Mesothelial cell of epicardium (in vitro differentiated cells): ENCODE measurements at regions not wholly inside any gene's neighbourhood (a gene's known extent, or its start where the extent isn't known, plus 50 kb on each side); places are given as distances from the start of the nearest gene placed in this dataset.

Experiments used
- DNase-seq, 2 experiments: peaks; one replicate each; pipeline ENCODE4 v3.0.0; 2021; ENCODE audit warnings: low spot score in 2 of 2; ENCODE audit not compliant: unreplicated experiment in 2 of 2
- H3K27ac Mint-ChIP-seq: 2 replicates; pipeline ENCODE4 v1.8.0; 2021; ENCODE audit warnings: mixed read lengths
- H3K27me3 Mint-ChIP-seq: 2 replicates; pipeline ENCODE4 v1.8.0; 2021; ENCODE audit warnings: low read depth, mixed read lengths
- H3K36me3 Mint-ChIP-seq: 2 replicates; pipeline ENCODE4 v1.8.0; 2021; ENCODE audit warnings: mixed read lengths
- H3K4me1 Mint-ChIP-seq: 2 replicates; pipeline ENCODE4 v1.8.0; 2021; ENCODE audit warnings: mixed read lengths
- H3K4me3 Mint-ChIP-seq: 2 replicates; pipeline ENCODE4 v1.8.0; 2021; ENCODE audit warnings: mild to moderate bottlenecking, moderate library complexity, mixed read lengths
- H3K9me3 Mint-ChIP-seq: 2 replicates; pipeline ENCODE4 v1.8.0; 2021; ENCODE audit warnings: mixed read lengths
- TF ChIP-seq, protein P1 (sequence below): fragments of 200-600 bp; sonication (generic); IDR thresholded peaks from one replicate; pipeline ENCODE4 v1.5.0; 2021; ENCODE audit warnings: antibody characterized with exemption; ENCODE audit not compliant: unreplicated experiment

DNA sequence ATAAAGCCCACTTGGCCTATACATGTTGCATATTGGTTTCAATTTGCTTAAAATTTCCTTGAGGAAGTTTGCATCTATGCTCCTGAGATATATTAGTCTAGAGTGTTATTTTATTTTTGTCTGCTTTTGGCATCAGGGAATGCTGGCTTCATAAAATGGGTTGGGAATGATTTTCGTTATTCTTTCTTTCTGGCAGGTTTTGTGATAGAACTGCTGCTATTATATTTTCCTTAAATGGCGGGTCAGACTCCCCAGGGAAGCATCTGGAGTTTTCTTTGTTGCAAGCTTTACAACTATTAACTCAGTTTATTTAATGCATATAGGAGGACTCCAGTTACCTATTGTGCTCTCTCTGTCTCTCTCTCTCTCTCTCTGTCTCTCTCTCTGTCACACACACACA lies 82.0 kb upstream of the WDR17 start:
- no peak for DNase-seq
- Mint-ChIP-seq H3K36me3 (no peaks in the 10 kb centered on the region), H3K27me3 (no peaks in the 10 kb centered on the region), H3K4me1 (no peaks in the 10 kb centered on the region), H3K27ac (no peak overlapping the region), H3K9me3 (peaks cover 8% of the 10 kb centered on the region), H3K4me3 (no peak overlapping the region)
- TF ChIP-seq, protein P1, sequence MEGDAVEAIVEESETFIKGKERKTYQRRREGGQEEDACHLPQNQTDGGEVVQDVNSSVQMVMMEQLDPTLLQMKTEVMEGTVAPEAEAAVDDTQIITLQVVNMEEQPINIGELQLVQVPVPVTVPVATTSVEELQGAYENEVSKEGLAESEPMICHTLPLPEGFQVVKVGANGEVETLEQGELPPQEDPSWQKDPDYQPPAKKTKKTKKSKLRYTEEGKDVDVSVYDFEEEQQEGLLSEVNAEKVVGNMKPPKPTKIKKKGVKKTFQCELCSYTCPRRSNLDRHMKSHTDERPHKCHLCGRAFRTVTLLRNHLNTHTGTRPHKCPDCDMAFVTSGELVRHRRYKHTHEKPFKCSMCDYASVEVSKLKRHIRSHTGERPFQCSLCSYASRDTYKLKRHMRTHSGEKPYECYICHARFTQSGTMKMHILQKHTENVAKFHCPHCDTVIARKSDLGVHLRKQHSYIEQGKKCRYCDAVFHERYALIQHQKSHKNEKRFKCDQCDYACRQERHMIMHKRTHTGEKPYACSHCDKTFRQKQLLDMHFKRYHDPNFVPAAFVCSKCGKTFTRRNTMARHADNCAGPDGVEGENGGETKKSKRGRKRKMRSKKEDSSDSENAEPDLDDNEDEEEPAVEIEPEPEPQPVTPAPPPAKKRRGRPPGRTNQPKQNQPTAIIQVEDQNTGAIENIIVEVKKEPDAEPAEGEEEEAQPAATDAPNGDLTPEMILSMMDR, result no peak

DNA sequence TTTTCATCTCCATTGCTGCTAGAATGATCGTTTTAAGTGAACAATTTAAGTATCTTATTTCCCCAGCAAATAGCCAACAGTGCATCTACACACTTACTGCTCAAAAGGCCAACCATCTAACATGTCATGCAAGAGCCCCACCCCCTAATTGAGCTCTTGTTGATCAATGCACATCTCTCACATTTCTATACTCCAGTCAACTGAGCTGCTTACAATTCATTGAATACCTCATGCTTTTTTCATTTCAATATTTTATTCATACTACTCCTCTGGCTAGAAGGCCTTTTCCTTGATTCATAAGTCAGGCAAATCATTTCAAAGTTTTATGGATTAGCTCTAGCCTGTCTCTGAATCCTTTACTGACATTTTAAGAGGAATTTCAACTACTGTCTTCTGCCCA lies 79.0 kb upstream of the WDR17 start:
- TF ChIP-seq, protein P1, result no peak
- Mint-ChIP-seq H3K4me1 (no peaks in the 10 kb centered on the region), H3K27me3 (peaks cover 2% of the 10 kb centered on the region), H3K27ac (no peak overlapping the region), H3K9me3 (peaks cover 8% of the 10 kb centered on the region), H3K36me3 (no peaks in the 10 kb centered on the region), H3K4me3 (no peak overlapping the region)
- DNase-seq, result no peak

DNA sequence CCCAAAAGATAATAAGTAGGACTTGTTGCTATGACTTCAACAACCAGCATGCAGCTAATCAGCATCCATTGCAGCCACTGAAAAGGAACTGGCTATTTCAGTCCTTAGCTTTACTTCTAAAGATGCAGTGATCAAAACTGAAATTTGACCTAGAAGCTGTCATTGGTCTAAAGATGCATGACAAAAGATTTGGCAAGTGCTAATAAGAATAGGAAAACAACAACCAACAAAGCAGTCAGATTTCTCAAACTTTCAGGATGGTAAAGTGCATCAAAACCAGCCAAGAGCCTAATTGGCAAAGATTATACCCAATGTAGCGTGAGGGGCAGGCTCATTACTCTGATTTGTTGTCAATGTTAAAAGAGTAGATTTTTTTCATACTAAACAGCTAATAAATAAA lies 77.1 kb upstream of the WDR17 start:
- Mint-ChIP-seq H3K9me3 (peaks cover 8% of the 10 kb centered on the region), H3K27ac (no peak overlapping the region), H3K27me3 (peaks cover 10% of the 10 kb centered on the region), H3K4me3 (no peak overlapping the region), H3K36me3 (no peaks in the 10 kb centered on the region), H3K4me1 (no peaks in the 10 kb centered on the region)
- DNase-seq, result no peak
- TF ChIP-seq, protein P1, result no peak

DNA sequence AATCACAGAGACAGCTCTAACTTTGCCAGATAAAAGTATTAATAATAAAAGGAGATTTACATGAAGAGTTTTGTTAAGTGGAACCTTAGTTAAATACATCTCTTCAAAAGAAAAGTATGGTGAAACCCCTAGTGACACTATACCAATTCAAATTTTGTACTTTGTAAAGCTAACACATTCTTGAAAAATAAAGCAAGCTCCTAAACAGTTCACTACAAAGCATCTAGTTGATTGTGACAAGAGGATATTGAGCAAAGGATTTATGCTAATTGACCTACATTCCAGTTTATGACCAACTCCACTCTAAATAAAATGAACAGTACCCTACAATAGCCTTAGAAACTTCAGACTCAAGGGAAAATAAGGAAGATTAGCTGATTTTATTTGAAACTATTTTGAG lies 69.4 kb upstream of the WDR17 start:
- no peaks in the 10 kb centered on the region for H3K9me3 Mint-ChIP-seq
- no peak overlapping the region for H3K27ac Mint-ChIP-seq

DNA sequence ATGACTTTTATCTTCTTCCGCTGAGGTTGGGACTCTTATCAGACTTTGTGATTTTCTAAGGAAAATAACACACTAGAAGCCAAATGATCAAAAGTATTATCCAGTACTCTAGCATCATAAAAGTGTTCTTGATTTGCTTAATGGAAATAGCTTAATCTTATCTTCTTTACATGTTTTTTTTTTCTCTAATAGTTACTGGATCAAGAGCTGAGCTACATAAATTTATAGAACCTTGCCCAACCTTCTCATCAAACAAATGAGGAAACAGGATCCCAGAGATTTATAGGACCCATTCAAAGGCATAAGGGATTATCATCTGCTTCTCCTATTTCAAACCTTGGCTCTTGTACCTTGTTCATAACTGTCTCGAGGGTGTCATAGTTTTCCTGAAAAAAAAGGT lies 68.3 kb upstream of the WDR17 start:
- H3K4me1 Mint-ChIP-seq, result peaks cover 24% of the 10 kb centered on the region
- H3K36me3 Mint-ChIP-seq, result no peaks in the 10 kb centered on the region
- no peak overlapping the region for H3K4me3 Mint-ChIP-seq
- no peak for DNase-seq
- H3K27ac Mint-ChIP-seq, result no peak overlapping the region
- TF ChIP-seq, protein P1, result no peak
- no peaks in the 10 kb centered on the region for H3K9me3 Mint-ChIP-seq
- H3K27me3 Mint-ChIP-seq, result peaks cover 32% of the 10 kb centered on the region

More for the DNA sequence above, 69.4 kb upstream of the WDR17 start:
- peaks cover 24% of the 10 kb centered on the region for H3K27me3 Mint-ChIP-seq
- H3K36me3 Mint-ChIP-seq, result no peaks in the 10 kb centered on the region
- no peak for DNase-seq
- H3K4me1 Mint-ChIP-seq, result peaks cover 16% of the 10 kb centered on the region
- TF ChIP-seq, protein P1, result no peak
- H3K4me3 Mint-ChIP-seq, result no peak overlapping the region

DNA sequence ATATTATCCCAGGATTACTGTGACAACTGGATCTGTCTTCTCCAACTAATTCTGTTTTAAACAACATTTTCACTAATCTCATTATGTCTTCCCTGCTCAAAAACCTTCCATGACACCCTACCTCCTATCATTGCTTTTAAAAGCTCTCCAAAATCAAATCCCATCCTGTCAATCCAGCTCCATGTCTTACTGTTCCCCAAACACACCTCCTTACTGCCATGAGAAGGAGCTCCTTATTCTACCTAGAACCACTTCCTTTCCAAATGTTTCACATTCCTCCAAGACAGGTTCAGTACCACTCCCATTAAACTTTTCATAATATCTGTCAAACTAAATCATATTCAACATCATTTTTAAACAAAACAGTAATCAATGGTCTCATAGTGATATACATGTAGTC lies 66.9 kb upstream of the WDR17 start:
- no peaks in the 10 kb centered on the region for H3K36me3 Mint-ChIP-seq
- H3K27me3 Mint-ChIP-seq, result peaks cover 38% of the 10 kb centered on the region
- DNase-seq, result no peak
- peaks cover 26% of the 10 kb centered on the region for H3K4me1 Mint-ChIP-seq
- no peak overlapping the region for H3K27ac Mint-ChIP-seq
- no peaks in the 10 kb centered on the region for H3K9me3 Mint-ChIP-seq
- no peak overlapping the region for H3K4me3 Mint-ChIP-seq
- TF ChIP-seq, protein P1, result no peak
